ENCODE measurements at regions not wholly inside any gene's neighbourhood (a gene's known extent, or its start where the extent isn't known, plus 50 kb on each side); places are given as distances from the start of the nearest gene placed in this dataset.

- Histone ChIP-seq H3K27me3 (no peaks in the 10 kb centered on the region), H3K36me3 (no peaks in the 10 kb centered on the region), H3K4me3 (no peak overlapping the region), H3K4me1 (no peaks in the 10 kb centered on the region), H3K27ac (no peak overlapping the region), H3K9me3 (no peaks in the 10 kb centered on the region)
- intact Hi-C loops (cut with DNase I) = no loop called here
- no peak for DNase-seq
- ATAC-seq = no peak
- TF ChIP-seq CTCF (IDR thresholded peaks at IDR 0.05) = no peak
Observed at GRCh38 chr13:50463719-50464118, 379.8 kb downstream of the DLEU7 start.

GRCh38 chr13:50464349-50465251, 378.9 kb downstream of the DLEU7 start:
- Histone ChIP-seq H3K36me3 (no peaks in the 10 kb centered on the region), H3K4me3 (no peak overlapping the region)
- no peak for DNase-seq

GRCh38 chr13:50466456-50466855, 377.0 kb downstream of the DLEU7 start:
- Histone ChIP-seq H3K27ac (no peak overlapping the region), H3K36me3 (no peaks in the 10 kb centered on the region), H3K9me3 (no peaks in the 10 kb centered on the region), H3K27me3 (no peaks in the 10 kb centered on the region), H3K4me3 (no peak overlapping the region), H3K4me1 (no peaks in the 10 kb centered on the region)
- ATAC-seq (no peak), DNase-seq (peak; percentile 36)
- intact Hi-C loops (cut with DNase I) = no loop called here
- TF ChIP-seq CTCF (IDR thresholded peaks at IDR 0.05) = no peak

More at GRCh38 chr13:50464349-50465251, 378.9 kb downstream of the DLEU7 start:
- TF ChIP-seq CTCF (IDR thresholded peaks at IDR 0.05) = no peak
- no peaks in the 10 kb centered on the region for H3K27me3 ChIP-seq
- ATAC-seq = no peak
- H3K4me1 ChIP-seq = no peaks in the 10 kb centered on the region
- H3K9me3 ChIP-seq = no peaks in the 10 kb centered on the region
- no peak overlapping the region for H3K27ac ChIP-seq
- intact Hi-C loops (cut with DNase I) = no loop called here

- intact Hi-C loops (cut with DNase I) = no loop called here
- no peak overlapping the region for H3K27ac ChIP-seq
Observed at GRCh38 chr13:50467156-50468110, 376.1 kb downstream of the DLEU7 start.

More at GRCh38 chr13:50467156-50468110, 376.1 kb downstream of the DLEU7 start:
- Histone ChIP-seq H3K9me3 (no peaks in the 10 kb centered on the region), H3K4me1 (no peaks in the 10 kb centered on the region), H3K27me3 (no peaks in the 10 kb centered on the region), H3K4me3 (no peak overlapping the region), H3K36me3 (no peaks in the 10 kb centered on the region)
- no peak for DNase-seq
- no peak for TF ChIP-seq CTCF (IDR thresholded peaks at IDR 0.05)
- ATAC-seq = no peak
